CD4-positive, CD25-positive, alpha-beta regulatory T cell (primary cell): ENCODE measurements at regions not wholly inside any gene's neighbourhood (a gene's known extent, or its start where the extent isn't known, plus 50 kb on each side); places are given as distances from the start of the nearest gene placed in this dataset.
"Not testable (repeated sequence)": the region's sequence is repeated elsewhere in the genome, so short reads cannot be mapped to it uniquely, and the experiment has no call there.

Source experiments
- ATAC-seq, 2 donors: fragments of 150-1000 bp; cut with Tn5 transposase; one replicate each; pipeline ENCODE4 v1.10.0; 2021; ENCODE audit warnings: low read depth in 2 of 2, moderate number of reproducible peaks in 2 of 2, moderate library complexity in 1 of 2
- DNase-seq, 3 donors: peaks; one replicate each; pipeline versions ENCODE4 v3.0.0 to v3.0.0-alpha.2; 2012 to 2022; ENCODE audit warnings: mixed read lengths in 1 of 3
- H3K27ac ChIP-seq: one replicate; pipeline ENCODE4 v1.7.0; 2013; ENCODE audit warnings: mild to moderate bottlenecking, low read length; ENCODE audit not compliant: insufficient read depth, poor library complexity, severe bottlenecking
- H3K27me3 ChIP-seq: one replicate; pipeline ENCODE4 v1.7.0; 2013; ENCODE audit warnings: low read length; ENCODE audit not compliant: control insufficient read depth, insufficient read depth
- H3K36me3 ChIP-seq: one replicate; pipeline ENCODE4 v1.7.0; 2013; ENCODE audit warnings: mild to moderate bottlenecking, low read length, moderate library complexity; ENCODE audit not compliant: control insufficient read depth, insufficient read depth
- H3K4me1 ChIP-seq: 2 replicates; pipeline ENCODE4 v1.7.0; 2013; ENCODE audit warnings: mild to moderate bottlenecking, low read length; ENCODE audit not compliant: insufficient read depth, control insufficient read depth, poor library complexity, severe bottlenecking
- H3K4me3 ChIP-seq: one replicate; pipeline ENCODE4 v1.7.0; 2013; ENCODE audit warnings: low read depth, mild to moderate bottlenecking, low read length, moderate library complexity
- H3K9me3 ChIP-seq, 2 experiments: 1 replicate in 1 of 2; 2 replicates in 1 of 2; pipeline ENCODE4 v1.7.0; 2013; ENCODE audit warnings: low read length in 2 of 2, mild to moderate bottlenecking in 1 of 2, moderate library complexity in 1 of 2; ENCODE audit not compliant: control insufficient read depth in 2 of 2
- H3K27ac Mint-ChIP-seq, 3 donors: one replicate each; pipeline ENCODE4 v1.8.0; 2020 to 2022; ENCODE audit warnings: mild to moderate bottlenecking in 3 of 3, mixed read lengths in 3 of 3, moderate library complexity in 2 of 3
- H3K27me3 Mint-ChIP-seq: one replicate; pipeline ENCODE4 v1.8.0; 2022; ENCODE audit warnings: mild to moderate bottlenecking, mixed read lengths
- H3K36me3 Mint-ChIP-seq: one replicate; pipeline ENCODE4 v1.8.0; 2020; ENCODE audit warnings: mixed read lengths
- H3K4me1 Mint-ChIP-seq, 4 donors: one replicate each; pipeline ENCODE4 v1.8.0; 2020 to 2022; ENCODE audit warnings: mixed read lengths in 4 of 4, mild to moderate bottlenecking in 1 of 4
- H3K4me3 Mint-ChIP-seq, 4 donors: one replicate each; pipeline ENCODE4 v1.8.0; 2020 to 2022; ENCODE audit warnings: mild to moderate bottlenecking in 4 of 4, mixed read lengths in 4 of 4, moderate library complexity in 3 of 4
- H3K9me3 Mint-ChIP-seq, 7 donors: one replicate each; pipeline ENCODE4 v1.8.0; 2020 to 2022; ENCODE audit warnings: mixed read lengths in 7 of 7, mild to moderate bottlenecking in 3 of 7, moderate library complexity in 2 of 7

GRCh38 chr11:103612451-103612850 is 424.0 kb upstream of the DDI1 start:
- not testable (repeated sequence) for H3K4me3 ChIP-seq, H3K9me3 Mint-ChIP-seq, H3K36me3 Mint-ChIP-seq, H3K4me1 ChIP-seq, H3K36me3 ChIP-seq, H3K4me1 Mint-ChIP-seq, H3K27ac Mint-ChIP-seq, H3K27ac ChIP-seq, H3K4me3 Mint-ChIP-seq, ATAC-seq, DNase-seq, H3K9me3 ChIP-seq, H3K27me3 ChIP-seq
- H3K27me3 Mint-ChIP-seq, result peaks cover 12% of the 10 kb centered on the region

- not testable (repeated sequence) for DNase-seq, H3K27me3 ChIP-seq, H3K27ac ChIP-seq, H3K36me3 Mint-ChIP-seq, H3K4me1 ChIP-seq, ATAC-seq, H3K27ac Mint-ChIP-seq, H3K4me3 Mint-ChIP-seq, H3K4me3 ChIP-seq, H3K36me3 ChIP-seq, H3K9me3 Mint-ChIP-seq, H3K4me1 Mint-ChIP-seq, H3K27me3 Mint-ChIP-seq, H3K9me3 ChIP-seq
Observed at GRCh38 chr11:103616586-103616985, 419.9 kb upstream of the DDI1 start.

- Histone ChIP-seq H3K27ac (no peak overlapping the region), H3K9me3 (no peaks in the 10 kb centered on the region), H3K4me3 (no peak overlapping the region), H3K4me1 (no peaks in the 10 kb centered on the region), H3K36me3 (no peaks in the 10 kb centered on the region), H3K27me3 (no peaks in the 10 kb centered on the region)
- Mint-ChIP-seq H3K9me3 (peaks cover 0 to 4% (median 0%) of the 10 kb centered on the region in 7 donors), H3K27me3 (peaks cover 4% of the 10 kb centered on the region), H3K4me3 (no peak overlapping the region), H3K36me3 (no peaks in the 10 kb centered on the region), H3K4me1 (no peaks in the 10 kb centered on the region), H3K27ac (no peak overlapping the region)
- no peak for ATAC-seq
- no peak for DNase-seq
Observed at GRCh38 chr11:103618528-103618927, 417.9 kb upstream of the DDI1 start.

- DNase-seq, result no peak
- ATAC-seq, result peak in 1 of 2 donors; percentile 43
- H3K9me3 ChIP-seq, result no peaks in the 10 kb centered on the region
- Mint-ChIP-seq H3K36me3 (no peaks in the 10 kb centered on the region), H3K9me3 (peaks cover 0 to 4% (median 0%) of the 10 kb centered on the region in 7 donors), H3K27ac (no peak overlapping the region), H3K27me3 (no peaks in the 10 kb centered on the region), H3K4me1 (no peaks in the 10 kb centered on the region), H3K4me3 (no peak overlapping the region)
- H3K4me3 ChIP-seq, result no peak overlapping the region
- H3K27ac ChIP-seq, result no peak overlapping the region
- no peaks in the 10 kb centered on the region for H3K36me3 ChIP-seq
- no peaks in the 10 kb centered on the region for H3K27me3 ChIP-seq
- no peaks in the 10 kb centered on the region for H3K4me1 ChIP-seq
Observed at GRCh38 chr11:103619480-103619879, 417.0 kb upstream of the DDI1 start.

DNA sequence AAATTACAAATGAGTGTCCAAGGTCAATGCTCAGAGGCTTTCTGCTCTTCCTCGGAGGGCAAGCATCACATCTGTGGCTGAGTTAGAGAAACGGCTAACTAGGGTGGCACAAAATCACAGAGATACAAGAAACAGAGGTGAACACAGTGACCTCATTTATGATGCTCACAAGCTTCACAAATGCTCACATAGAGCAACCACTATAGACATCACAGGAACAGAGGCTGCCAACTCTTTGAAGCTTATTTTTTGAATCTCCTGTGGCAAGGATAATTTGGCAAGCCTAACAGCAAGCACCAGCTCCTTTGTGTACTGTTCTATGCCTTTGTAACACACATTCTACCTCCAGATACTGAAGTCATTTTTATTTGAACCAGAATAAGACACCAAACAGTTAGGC is 416.5 kb upstream of the DDI1 start:
- Histone ChIP-seq H3K27ac (no peak overlapping the region), H3K36me3 (no peaks in the 10 kb centered on the region), H3K4me1 (no peaks in the 10 kb centered on the region), H3K9me3 (no peaks in the 10 kb centered on the region), H3K27me3 (no peaks in the 10 kb centered on the region), H3K4me3 (no peak overlapping the region)
- H3K4me3 Mint-ChIP-seq, result no peak overlapping the region
- H3K27me3 Mint-ChIP-seq, result no peaks in the 10 kb centered on the region
- ATAC-seq, result peak in 1 of 2 donors; percentile 31
- H3K9me3 Mint-ChIP-seq, result peaks cover 0 to 4% (median 0%) of the 10 kb centered on the region in 7 donors
- no peak overlapping the region for H3K27ac Mint-ChIP-seq
- H3K36me3 Mint-ChIP-seq, result no peaks in the 10 kb centered on the region
- no peak for DNase-seq
- peaks cover 0 to 3% (median 0%) of the 10 kb centered on the region in 4 donors for H3K4me1 Mint-ChIP-seq

- ATAC-seq (no peak), DNase-seq (no peak)
- Histone ChIP-seq H3K4me3 (no peak overlapping the region), H3K27ac (no peak overlapping the region), H3K9me3 (no peaks in the 10 kb centered on the region), H3K27me3 (no peaks in the 10 kb centered on the region), H3K4me1 (no peaks in the 10 kb centered on the region), H3K36me3 (no peaks in the 10 kb centered on the region)
- Mint-ChIP-seq H3K27ac (no peak overlapping the region), H3K36me3 (no peaks in the 10 kb centered on the region), H3K27me3 (no peaks in the 10 kb centered on the region), H3K4me1 (peaks cover 0 to 6% (median 0%) of the 10 kb centered on the region in 4 donors), H3K9me3 (peaks cover 0 to 2% (median 0%) of the 10 kb centered on the region in 7 donors), H3K4me3 (no peak overlapping the region)
Observed at GRCh38 chr11:103622296-103622695, 414.1 kb upstream of the DDI1 start.

DNA sequence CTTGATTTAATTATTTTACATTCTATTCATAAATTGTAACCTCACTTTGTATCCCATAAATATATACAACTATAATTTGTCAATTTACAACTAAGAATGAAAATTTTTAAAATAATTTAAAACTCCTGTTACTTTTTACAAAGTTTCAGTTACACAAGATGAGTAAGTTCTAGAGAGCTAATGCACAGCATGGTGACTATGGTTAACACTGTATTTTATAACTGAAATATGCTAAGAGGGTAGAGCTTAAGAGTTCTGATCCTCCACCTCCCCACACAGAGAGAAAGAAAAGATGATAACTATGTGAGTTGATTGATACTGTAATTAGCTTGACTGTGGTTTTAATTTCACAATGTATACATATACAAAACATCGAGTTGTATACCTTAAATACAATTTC is 412.5 kb upstream of the DDI1 start:
- peaks cover 0 to 6% (median 0%) of the 10 kb centered on the region in 4 donors for H3K4me1 Mint-ChIP-seq
- H3K36me3 ChIP-seq, result no peaks in the 10 kb centered on the region
- peaks cover 0 to 4% (median 0%) of the 10 kb centered on the region in 7 donors for H3K9me3 Mint-ChIP-seq
- H3K27ac ChIP-seq, result no peak overlapping the region
- H3K36me3 Mint-ChIP-seq, result no peaks in the 10 kb centered on the region
- no peak overlapping the region for H3K4me3 ChIP-seq
- H3K27ac Mint-ChIP-seq, result no peak overlapping the region
- no peaks in the 10 kb centered on the region for H3K9me3 ChIP-seq
- DNase-seq (no peak), ATAC-seq (no peak)
- H3K4me3 Mint-ChIP-seq, result no peak overlapping the region
- no peaks in the 10 kb centered on the region for H3K27me3 ChIP-seq
- H3K27me3 Mint-ChIP-seq, result no peaks in the 10 kb centered on the region
- no peaks in the 10 kb centered on the region for H3K4me1 ChIP-seq

- H3K36me3 ChIP-seq, result no peaks in the 10 kb centered on the region
- H3K27ac ChIP-seq, result no peak overlapping the region
- peaks cover 0 to 6% (median 0%) of the 10 kb centered on the region in 4 donors for H3K4me1 Mint-ChIP-seq
- no peak for DNase-seq
- peaks cover 0 to 4% (median 0%) of the 10 kb centered on the region in 7 donors for H3K9me3 Mint-ChIP-seq
- peak overlapping the region in 1 of 3 donors; percentile 88 for H3K27ac Mint-ChIP-seq
- ATAC-seq, result no peak
- H3K27me3 Mint-ChIP-seq, result no peaks in the 10 kb centered on the region
- no peak overlapping the region for H3K4me3 Mint-ChIP-seq
- no peaks in the 10 kb centered on the region for H3K4me1 ChIP-seq
- H3K9me3 ChIP-seq, result no peaks in the 10 kb centered on the region
- H3K36me3 Mint-ChIP-seq, result no peaks in the 10 kb centered on the region
- H3K4me3 ChIP-seq, result no peak overlapping the region
- no peaks in the 10 kb centered on the region for H3K27me3 ChIP-seq
Observed at GRCh38 chr11:103624708-103625623, 411.5 kb upstream of the DDI1 start.
